Posterior vena cava (tissue), 2 donors: ENCODE measurements at regions not wholly inside any gene's neighbourhood (a gene's known extent, or its start where the extent isn't known, plus 50 kb on each side); places are given as distances from the start of the nearest gene placed in this dataset.

Source experiments
- DNase-seq: peaks from one replicate; pipeline ENCODE4 v3.0.0-alpha.2; 2020; ENCODE audit warnings: low spot score
- intact Hi-C, 2 donors: fragments of 100-400 bp; cut with DNase I; formaldehyde crosslinking; loops; one replicate each; pipeline versions ENCODE4 v1.14.1 to v1.14.2; 2022 to 2023
- donor health status: DM: yes; HTN: yes; CAD: no.
- donor health status: DM: yes; HTN: yes; CAD: no.

DNA sequence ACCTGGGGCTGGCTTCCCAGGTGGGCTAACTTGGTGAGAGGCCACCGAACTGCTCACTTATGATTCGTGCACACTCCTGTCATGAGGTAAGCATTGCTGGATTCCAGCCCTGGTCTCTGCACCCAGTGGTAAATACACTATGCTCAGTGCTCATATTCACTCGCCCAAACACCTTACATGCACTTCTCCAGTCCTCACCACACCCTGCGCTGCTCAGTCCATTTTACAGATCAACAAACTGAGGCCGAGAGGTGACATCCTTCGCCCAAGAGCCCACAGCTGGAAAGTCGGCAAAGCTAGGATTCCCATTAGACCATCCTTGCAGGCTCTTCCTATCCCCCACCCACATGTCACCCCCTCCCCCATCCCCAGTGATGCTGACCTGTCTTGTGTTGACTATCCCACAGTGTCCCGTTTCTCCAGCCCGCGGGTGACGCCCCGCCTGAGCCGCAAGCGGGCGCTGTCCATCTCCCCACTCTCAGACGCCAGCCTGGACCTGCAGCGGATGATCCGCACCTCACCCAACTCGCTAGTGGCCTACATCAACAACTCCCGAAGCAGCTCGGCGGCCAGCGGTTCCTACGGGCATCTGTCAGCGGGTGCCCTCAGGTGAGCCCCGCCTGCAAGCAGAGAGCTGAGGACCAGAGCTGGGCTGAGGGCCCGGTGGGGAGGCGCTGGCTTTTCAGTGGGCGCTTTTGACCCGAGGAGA lies 232.8 kb downstream of the GLI2 start:
- intact Hi-C loops, result no loop called here
- DNase-seq, result no peak

GRCh38 chr2:120969613-120970355 lies 234.1 kb downstream of the GLI2 start:
- no peak for DNase-seq
- intact Hi-C loops, result no loop called here

DNA sequence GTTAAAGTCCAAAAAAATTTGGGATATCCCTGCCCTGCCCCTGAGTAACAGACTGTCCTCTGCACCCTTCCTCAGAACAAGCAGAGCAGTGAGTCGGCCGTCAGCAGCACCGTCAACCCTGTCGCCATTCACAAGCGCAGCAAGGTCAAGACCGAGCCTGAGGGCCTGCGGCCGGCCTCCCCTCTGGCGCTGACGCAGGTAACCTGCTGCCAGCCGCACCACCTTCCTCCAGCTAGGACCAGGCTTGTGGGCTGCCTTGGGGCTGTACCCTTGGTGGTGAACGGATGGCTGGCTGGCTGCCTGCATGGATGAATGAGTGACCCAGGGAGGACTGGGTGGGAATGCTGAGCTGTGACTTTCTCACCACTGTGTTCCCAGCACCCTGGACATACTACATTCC lies 236.2 kb downstream of the GLI2 start:
- no peak for DNase-seq
- intact Hi-C loops, result no loop called here

DNA sequence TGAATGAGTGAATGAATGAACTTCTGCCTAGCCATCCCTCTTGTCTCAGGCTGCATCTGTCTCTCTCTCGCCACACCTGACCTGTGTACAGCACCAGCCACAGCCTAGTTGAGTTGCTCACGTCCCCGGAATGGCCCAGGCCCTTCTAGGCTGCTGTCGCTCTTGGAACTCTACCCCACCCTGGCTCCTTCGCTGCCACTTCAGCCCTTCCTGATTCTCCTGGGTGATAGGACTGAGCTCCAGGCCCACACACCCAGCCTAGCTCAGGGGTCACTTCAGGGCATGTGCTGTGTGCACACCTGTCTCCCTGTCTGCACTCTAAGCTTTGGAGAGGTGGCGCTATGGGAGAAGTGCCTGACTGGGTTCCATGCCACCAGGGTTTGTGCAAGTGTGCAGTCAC lies 236.6 kb downstream of the GLI2 start:
- DNase-seq, result no peak
- intact Hi-C loops, result no loop called here

GRCh38 chr2:120973196-120973595 lies 237.5 kb downstream of the GLI2 start:
- DNase-seq, result peak; percentile 71
- intact Hi-C loops, result no loop called here

DNA sequence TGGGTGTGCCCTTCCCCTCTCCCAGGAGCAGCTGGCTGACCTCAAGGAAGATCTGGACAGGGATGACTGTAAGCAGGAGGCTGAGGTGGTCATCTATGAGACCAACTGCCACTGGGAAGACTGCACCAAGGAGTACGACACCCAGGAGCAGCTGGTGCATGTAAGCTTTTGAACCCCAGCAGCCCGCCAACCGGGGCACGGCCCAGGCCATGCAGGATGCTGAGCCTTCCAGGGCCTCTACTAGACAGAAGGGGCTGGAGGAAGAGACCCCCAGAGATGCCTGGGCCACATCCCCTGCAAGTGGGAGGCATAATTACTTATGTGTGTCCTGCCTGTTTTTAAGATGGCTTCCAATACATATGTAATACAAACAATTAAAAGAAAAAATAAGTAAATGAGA lies 239.3 kb downstream of the GLI2 start:
- peak; percentile 32 for DNase-seq
- intact Hi-C loops, result no loop called here

DNA sequence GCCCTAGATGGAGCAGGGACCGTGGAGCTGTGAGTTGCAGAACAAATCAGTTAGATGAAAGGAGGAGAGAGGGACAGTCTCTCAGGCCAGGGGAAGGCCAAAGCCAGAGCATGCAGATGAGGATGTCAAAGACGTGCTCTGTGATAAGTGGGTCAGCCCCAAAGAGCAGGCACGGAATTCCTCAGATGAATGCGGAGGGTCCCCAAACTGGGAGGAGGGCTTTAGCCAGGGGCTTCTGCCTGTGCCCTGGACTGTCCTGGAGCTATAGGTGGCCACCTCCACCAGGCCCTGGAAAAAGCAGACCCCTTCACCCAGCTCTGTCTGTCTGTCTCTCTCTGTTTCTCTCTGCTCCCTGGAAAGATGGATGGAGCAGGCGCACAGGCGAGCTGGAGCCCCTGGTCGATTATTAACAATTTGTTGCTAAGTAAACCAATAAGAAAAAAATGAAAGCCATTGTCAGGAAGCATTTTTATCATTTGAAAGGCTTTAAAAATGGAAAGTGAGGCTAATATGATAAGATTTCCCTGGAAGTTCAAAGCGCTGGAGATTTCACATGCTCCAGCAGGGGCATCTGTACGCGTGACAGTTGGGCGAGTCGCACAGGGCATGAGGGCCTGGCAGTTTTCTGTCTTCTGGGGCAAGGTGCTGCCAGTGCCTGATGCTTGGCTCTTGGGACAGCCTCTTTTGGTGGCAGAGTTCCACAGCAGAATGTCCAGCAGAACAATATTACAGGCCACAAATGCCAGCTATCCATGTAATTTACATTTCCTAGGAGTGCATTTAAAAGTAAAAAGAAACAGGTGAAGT lies 241.0 kb downstream of the GLI2 start:
- intact Hi-C loops, result no loop called here

GRCh38 chr2:120977582-120978358 lies 242.1 kb downstream of the GLI2 start:
- DNase-seq, result peak; percentile 64
- intact Hi-C loops, result no loop called here

More for the DNA sequence above, 241.0 kb downstream of the GLI2 start:
- peak; percentile 54 for DNase-seq

GRCh38 chr2:120978359-120979050 lies 242.8 kb downstream of the GLI2 start:
- intact Hi-C loops, result no loop called here
- DNase-seq, result no peak

- intact Hi-C loops, result no loop called here
Measured at GRCh38 chr2:120979398-120979797, 243.7 kb downstream of the GLI2 start.

GRCh38 chr2:120979921-120980320 lies 244.3 kb downstream of the GLI2 start:
- DNase-seq, result no peak
- intact Hi-C loops, result no loop called here

More at GRCh38 chr2:120979398-120979797, 243.7 kb downstream of the GLI2 start:
- DNase-seq, result no peak

- intact Hi-C loops, result no loop called here
Measured at GRCh38 chr2:120981443-120981842, 245.8 kb downstream of the GLI2 start.

DNA sequence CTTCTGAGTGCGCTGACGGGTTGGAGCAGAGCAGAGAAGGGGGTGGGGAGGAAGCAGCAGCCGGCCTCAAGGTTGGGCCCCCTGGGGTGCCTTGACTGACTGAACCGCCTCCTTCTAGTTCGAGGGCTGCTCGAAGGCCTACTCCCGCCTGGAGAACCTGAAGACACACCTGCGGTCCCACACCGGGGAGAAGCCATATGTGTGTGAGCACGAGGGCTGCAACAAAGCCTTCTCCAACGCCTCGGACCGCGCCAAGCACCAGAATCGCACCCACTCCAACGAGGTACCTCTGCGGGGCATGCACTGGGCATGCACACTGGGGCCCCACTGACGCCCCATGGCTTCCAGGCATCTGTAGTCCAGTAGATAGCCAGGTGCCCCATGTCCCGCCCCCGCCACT lies 246.9 kb downstream of the GLI2 start:
- DNase-seq, result peak; percentile 63
- intact Hi-C loops, result no loop called here

More at GRCh38 chr2:120981443-120981842, 245.8 kb downstream of the GLI2 start:
- no peak for DNase-seq

GRCh38 chr2:120983344-120983743 lies 247.7 kb downstream of the GLI2 start:
- DNase-seq, result peak; percentile 49
- intact Hi-C loops, result no loop called here

DNA sequence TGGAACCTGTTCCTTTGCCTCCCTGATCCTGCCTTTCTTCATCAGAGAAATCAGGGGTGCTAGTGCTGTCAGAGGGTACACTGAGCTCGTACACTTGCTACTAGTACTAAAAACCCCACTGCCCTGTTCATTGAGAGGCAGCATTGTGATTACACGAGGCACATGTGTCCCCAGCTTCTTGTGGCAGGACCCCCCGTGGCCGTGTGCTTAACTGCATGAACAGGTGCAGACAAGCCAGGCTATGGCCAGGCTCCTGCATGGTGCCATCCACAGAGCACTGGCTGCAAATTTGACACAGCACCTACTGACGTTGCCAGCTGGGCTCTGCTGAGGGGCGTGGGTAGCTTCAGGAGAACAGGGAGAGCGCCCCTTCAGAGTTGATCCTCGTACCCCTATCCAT lies 248.4 kb downstream of the GLI2 start:
- peak; percentile 63 for DNase-seq
- intact Hi-C loops, result no loop called here

DNA sequence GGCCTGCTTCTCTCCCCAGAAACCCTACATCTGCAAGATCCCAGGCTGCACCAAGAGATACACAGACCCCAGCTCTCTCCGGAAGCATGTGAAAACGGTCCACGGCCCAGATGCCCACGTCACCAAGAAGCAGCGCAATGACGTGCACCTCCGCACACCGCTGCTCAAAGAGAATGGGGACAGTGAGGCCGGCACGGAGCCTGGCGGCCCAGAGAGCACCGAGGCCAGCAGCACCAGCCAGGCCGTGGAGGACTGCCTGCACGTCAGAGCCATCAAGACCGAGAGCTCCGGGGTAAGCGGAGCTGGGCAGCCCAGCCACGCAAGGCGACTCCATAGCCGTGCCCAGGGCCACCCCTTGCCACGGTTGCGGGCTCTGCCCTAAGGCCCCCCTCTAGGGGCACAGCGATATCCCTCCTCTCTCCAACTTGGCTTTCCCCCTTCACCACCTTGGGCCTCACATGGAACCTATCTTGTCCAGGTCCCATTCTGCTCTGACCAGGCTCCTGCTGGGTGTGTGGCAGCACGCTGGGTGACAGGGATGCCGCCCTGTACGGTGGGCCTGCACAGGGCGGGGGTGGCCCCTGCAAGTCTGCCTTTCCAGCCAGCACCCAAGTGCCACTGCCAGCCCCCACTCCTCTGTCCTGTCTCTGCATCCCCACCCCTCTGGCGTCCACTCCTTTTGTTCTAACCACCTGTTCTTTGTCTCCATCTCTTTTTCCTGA lies 248.9 kb downstream of the GLI2 start:
- peak; percentile 58 for DNase-seq
- intact Hi-C loops, result no loop called here

DNA sequence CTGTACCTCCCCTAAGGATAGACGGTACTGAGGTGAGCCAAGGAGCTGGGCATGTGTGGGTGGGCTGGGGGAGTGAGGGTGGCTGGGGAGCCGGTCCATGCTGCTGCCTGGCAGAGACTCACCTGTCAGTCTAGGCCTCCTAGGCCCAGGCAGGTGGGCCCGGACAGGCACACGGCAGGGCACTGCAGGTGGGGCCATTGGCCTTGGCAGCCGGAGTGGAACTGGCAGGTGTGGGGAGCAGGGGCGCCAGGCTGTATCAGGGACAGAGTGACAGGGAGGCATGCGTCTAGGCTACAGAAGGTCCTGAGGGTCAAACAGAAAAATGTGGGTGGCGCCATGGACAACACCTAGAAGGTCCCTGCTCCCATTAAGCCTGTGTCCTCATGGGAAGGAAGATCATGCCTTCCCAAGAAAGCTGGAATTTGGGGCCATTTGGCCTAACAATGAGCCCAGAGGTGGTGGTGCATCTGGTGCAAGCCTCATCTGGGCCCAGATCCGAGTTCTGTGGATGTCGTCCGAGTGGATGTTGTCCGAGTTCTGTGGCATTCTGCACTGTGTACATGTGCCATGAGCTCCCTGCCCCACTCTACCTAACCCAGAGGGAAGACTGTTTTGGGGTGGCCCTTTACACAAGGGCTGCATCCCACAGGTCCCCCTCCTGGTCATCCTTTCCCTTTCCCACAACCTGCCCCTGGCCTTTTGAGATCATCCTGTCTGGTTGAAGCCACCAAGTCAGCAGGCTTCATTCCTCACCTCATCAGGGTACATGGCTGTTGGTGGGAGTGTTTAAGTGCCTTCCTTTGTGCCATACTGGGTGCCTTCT lies 249.7 kb downstream of the GLI2 start:
- DNase-seq, result peak; percentile 73
- intact Hi-C loops, result no loop called here
